Activated CD8-positive, alpha-beta memory T cell treated with anti-CD3 and anti-CD28 coated beads for 1 hour (primary cell): ENCODE measurements at regions not wholly inside any gene's neighbourhood (a gene's known extent, or its start where the extent isn't known, plus 50 kb on each side); places are given as distances from the start of the nearest gene placed in this dataset.

ENCODE experiments used
- DNase-seq, 2 donors: peaks; one replicate each; pipeline ENCODE4 v3.0.0-alpha.2; 2020; ENCODE audit warnings: low read depth in 1 of 2; ENCODE audit errors: extremely low read depth in 1 of 2

DNA sequence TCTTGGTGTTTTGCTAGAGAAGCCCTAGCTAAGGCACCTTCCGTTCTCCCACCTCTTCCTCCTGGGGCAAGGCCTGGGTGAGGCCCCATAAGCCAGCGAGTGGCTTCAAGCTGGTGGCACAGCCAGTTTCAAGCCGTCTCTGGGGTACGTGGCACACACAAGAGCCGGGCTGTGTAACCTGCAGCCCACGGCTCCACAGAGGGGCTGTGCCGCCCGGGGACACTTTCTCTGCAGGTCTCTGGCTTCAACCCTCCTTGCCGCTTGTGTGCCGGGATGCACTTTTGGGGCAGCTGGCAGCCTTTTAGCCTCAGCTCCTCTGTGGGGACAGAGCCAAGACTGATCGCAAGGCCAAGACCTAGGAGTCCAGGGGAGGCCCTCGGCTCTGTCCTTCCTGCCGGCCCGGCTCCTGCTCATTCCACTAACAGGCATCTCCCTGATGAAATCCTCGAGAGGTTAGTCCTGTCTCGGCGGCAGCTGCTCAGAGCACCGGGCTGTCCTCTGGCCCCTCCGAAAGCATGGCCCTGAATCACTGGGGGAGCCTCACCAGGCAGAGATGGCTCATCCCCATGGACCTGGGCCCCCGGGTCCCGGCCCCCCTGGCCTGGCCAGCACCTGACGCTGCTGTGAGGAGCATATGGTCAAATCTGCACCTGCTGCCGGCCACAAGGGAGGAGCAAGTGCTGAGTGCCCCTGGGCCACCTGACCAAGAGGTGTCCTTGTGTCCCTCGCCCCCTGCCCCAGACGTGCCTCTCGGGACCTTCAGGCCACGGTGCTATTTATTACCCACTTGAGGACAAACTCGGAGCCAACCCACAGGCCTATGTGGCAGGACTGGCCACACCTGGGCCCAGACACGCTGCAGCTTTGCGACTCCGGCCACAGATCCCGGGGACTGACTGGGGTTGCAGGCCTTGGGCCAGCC lies 98.5 kb downstream of the METRNL start:
- DNase-seq, result no peak

DNA sequence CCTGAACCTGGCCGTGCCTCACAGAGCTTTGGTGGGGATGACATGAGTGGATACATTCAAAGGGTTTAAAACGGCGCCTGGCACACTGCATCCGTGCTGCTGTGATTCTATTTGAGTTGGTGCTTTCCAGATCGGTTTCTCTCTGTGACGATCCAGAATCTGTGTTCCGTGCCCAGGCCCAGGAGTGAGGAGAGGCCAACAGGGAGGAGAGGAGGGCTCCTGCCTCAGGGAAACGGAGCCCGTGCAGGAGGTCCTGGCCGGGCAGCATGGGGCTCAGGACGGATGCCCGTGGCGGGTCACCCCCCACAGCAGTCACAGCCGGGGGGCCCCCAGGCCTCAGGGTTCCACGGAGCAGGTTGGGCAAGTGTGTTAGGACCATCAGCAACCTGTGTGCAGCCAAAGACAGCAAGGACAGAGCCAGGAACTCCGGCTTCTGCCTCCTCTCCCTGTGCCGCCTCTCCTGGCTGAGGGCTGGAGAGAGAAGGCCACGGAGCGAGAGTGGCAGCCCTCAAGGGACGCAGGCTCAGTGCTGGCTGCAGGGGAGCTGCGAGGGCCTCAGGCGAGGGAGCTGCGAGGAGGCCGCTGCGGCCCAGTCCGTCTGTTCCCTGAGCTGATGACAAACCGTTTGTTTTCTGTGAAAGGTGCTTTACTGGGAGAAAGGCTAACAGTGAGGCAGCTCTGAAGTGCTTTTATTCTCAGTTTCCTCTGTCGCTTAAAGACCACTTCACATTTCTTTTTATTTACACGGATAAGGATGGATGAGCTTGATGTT lies 99.3 kb downstream of the METRNL start:
- no peak for DNase-seq

DNA sequence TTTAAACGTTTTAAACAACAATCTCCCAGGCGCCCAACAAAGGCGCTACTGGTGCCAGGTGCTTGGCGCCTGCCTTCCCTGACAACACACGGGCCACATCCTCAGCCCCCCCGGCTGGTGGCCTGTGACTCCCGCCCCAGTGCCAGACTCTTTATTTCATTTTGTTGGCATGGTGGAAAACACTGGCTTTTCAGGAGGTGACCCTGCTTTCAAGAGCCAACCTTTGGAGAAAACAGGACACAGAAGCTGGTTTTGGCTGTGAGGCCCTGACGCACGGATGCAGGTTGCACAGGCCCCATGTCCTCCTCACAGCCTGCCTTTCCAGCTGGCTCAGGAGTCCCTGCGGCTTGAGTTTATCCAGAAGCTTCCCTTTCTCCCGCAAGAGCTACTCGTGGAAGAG lies 100.0 kb downstream of the METRNL start:
- no peak for DNase-seq

DNA sequence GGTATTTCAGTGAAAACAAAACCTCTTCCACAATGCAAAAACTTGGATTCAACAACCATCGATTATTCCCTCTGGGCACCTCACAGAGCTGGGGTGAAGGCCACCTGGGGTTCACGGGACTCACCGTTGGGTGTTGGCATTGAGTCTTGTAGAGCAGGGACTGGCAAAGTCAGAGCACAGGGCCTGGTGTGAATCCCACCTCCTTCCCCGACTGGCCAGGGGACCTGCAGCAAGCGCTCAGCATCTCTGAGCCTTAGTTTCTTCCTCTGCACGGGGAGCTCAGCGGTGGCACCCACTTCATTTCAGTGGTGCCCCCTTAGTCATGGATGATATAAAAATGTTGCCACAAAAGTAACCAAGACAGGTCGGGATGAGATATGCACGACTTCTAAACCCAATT lies 100.4 kb downstream of the METRNL start:
- no peak for DNase-seq

DNA sequence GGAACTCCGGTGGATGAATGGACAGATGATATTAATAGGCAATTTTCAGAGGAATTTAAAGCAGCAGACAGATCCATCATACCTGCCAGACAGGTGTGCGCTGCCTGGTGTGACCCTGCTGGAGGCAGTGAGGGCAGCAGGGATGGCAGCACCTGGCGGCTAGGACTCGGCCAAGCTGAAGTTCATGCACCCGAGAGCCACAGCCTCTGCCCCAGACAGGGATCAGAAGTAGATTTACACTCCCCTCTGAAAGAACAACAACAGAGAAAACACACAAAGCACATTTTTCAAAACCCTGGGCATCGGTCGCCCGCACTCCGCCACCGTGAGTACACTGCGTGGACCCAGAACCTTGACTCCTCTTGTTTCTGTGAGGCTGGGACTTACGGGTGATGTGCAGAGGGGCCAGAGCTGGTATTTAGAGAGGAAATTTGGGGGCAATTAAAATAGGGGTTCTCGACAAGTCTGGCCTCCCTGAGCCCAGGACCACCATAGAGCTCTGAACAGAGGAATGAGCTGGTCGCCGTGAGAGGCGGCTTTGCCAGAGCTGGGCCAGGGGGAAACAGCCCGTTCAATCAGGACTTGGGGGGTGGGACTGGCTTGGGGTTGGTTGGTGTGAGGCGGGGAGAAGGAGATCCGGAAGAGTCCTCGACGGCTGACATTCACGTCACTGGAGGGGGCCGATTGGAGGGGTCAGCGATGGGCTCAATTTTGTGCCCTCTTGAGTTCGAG lies 101.0 kb downstream of the METRNL start:
- DNase-seq, result no peak

DNA sequence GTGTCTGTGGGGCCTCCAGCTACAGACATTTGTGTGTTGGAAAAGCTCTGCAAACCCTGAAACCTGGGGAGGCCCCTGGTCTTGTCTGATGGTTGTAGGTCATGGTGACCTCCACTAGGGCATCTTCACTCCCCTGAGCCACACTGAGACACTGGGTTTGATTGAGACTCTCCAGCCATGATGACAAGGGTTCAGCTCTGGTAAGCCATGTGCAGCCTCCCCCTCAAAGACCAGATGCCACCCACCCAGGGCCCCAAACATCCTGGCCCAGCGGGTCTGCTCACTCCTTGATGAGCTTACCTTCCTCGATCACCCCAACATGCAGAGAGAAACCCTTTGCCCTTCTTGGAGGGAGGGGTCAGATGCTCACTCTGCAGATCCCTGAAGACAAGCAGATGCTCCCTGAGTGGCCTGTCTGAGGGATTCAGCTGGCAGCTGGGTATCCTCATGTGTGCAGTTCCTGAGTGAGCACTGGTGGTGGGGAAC lies 101.6 kb downstream of the METRNL start:
- DNase-seq, result no peak

DNA sequence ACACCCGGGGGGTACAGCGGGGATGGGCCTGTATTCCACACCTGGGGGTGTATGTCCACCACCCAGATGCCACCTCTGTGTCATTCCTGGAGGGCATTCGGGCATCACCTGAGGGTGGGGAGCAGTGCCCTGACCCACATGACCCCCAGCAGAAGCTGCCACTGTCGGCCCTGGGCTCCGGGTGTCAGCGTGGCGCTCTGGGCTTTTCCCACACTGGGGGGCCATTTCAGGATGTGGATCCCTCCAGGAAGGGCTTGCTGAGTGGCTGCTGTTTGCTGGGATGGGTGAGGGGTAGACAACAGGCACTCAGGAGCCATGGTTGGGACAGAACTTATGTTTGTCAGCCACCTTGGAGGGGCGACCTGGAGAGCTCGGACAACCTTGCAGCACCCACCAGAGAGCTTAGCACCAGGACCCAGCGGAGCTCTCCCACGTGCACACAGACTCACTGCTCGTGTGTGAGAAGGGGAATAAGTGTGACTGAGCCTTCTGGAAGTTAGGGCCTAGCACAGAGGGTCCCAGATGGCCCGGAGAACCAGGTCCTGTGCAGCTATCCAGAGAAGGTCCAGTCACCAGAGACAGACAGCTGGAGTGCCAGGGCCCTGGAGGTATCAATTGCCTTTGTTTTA lies 102.7 kb downstream of the METRNL start:
- no peak for DNase-seq

DNA sequence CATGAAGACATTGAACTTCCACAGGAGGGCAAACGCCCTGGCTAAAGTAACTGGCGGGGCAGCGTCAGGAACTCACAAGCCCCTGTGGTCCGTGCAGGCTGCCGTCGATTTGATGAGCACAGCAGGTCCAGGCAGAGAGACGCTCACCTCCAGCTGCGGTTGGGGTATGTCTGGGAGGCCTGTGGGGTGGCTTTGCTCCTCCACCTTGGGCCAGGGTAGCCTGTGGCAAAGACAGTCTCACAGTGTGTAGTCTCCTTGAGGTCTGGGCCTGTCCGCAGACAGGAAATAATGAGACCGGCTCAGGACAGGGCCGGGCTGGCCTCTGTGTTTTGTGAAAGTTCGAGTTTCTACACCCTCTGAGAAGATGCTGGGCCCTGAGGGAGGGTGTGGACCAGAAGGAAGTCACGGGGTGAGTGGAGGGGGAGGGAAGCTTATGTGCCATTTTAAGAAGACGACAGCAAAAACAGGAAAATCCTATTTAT lies 103.3 kb downstream of the METRNL start:
- DNase-seq, result no peak

DNA sequence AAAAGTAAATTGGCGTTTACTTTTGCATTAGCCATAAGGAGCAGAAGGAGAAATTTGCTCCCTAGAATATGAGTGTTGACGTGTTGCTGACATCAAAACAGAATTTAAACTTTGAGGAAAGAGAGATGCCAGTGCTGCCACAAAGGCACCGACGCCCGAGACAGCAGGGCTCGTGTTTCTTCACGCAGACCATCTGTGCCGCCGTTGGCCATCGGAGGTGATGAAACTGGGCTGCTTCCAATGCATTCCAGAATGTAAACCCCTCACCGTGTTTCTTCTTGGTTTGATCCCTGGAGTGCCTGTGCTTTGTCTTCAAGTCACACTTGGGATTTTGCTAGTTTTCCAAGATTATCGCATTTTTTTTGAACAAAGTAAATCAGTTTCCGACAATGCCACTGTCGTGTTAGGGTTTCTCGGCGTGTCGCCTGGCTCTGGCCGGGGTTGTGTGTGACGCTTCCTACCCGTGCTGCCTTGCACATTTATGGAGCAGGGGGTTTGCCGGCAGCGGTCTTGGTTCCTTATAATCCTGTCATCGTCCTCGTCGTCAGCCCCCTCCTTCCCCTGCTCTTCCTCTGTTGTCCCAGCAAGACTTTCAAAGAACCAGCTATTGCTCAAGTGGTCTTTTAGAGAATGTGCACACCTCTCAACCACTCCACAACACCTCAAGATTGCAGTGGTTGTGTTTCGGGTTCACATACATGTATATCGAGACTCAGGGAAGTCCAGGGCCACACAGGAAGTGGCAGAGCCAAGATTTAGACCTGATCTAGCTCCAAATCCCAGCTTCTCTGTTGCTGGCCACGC lies 103.9 kb downstream of the METRNL start:
- no peak for DNase-seq

DNA sequence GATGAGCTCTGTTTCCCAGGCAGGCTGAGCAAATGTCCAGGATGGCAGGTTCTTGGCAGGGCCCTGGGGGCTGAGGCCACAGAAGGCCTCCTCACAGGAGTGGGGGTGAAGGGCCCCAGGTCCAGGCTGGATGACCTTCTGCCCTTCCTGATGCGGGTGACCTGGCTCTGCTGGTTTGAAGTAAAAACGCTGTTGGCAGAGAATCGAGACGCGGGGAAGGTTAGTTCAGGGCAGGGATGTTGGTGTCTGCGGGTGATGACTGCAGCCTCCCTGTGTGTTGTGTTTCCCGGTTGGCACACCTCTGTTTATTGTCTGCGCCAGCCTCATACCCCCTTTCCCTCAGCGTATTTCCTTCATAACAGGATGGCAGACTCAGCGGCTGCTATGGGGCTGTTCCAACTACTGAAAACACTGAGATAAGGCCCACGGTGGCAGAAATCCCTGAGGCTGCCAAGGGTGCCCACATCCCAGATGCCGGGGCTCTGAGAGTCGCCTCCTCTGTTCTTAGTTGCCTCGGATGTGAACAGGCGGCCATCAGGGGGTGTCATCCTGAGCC lies 104.6 kb downstream of the METRNL start:
- no peak for DNase-seq

DNA sequence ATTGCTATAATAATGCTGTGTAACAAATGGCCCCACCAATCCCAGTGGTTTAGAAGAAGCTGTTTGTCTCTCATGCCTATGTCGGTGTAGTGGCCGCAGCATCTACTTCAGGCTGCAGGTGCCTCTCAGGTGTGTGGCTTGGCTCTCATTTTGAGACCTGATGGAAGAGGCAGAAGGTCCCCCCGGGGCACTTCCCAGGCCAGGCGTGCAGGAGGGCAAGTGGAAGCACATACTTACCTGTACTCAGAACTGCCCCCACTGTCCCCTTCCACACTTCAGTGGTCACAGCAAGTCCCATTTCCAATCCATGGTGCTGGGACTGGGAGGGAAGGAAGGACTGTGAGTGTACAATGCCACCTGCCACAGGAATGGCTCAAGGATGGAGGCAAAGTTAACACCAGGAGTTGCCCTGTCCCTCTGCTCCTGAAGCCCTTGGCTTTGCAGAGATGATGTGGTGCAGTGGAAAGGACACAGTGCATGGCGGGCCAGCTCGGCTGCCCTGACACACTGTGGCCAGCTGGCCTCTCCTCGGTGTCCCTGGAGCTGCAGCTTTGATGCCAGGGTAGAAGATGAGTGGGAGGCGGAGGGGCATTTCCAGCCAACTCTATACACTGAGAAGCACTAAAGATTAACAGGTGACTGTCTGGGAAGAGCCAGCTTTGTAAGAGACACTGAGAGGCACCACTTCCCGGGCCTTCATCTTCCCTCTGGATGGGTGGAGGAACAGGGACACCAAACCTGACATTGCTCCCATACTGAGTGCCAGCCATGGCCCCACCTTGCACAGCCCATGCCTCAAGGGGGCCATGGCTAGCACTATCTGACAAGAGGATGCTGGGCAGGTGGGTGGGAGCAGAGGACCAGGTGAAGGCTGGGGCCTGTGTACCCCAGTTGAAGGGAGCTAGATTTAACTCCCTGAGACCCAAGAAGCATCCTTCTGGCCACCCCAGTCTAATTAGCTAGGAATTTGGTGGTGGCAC lies 105.9 kb downstream of the METRNL start:
- DNase-seq, result no peak

DNA sequence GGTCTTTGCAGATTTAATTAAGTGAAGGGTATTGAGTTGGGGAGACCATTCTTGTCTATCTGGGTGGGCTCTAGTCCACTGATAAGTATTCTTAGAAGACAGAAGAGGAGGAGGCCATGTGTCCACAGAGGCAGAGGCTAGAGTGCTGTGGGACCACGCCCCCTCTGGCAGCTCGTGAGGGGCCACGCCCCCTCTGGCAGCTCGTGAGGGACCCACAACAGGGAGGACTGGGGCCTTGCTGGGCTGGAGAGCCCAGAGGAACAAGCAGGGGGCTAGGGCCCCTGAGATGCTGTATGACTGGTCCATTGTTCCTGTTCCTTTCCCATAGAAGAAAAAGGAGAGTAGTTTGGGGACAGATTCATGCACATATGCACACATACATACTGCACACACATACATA lies 106.8 kb downstream of the METRNL start:
- DNase-seq, result no peak

DNA sequence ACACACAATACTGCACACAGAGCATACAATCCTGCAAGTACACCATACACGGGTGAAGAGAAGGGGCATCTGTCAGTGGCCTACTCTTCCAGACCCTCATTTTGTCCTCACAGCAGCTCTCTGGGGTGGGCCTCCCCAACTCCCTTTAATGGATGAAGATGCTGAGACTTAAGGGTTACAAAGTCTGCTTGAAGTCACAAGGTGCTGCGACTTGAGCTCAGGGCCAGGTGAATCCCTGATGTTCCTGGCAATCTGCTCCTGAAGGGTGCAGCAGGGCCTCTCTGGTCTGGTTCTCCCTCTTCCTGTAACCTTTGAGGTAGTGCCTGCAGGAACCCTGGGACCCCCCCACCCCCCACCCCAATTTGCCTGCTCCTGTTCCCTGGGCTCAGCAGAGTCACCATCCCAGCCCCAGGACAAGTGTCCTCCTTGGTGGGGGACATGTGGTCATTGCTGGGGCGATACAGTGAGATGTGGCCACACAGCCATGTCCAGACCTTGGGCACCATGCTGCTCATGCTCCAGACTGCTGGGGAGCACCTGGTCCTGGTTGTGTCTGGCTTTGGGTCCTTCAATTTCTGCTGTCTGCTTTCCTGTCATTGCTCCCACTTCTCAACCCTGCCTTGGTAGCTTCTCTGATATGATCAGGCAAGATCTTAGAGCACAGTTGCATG lies 107.5 kb downstream of the METRNL start:
- DNase-seq, result no peak

DNA sequence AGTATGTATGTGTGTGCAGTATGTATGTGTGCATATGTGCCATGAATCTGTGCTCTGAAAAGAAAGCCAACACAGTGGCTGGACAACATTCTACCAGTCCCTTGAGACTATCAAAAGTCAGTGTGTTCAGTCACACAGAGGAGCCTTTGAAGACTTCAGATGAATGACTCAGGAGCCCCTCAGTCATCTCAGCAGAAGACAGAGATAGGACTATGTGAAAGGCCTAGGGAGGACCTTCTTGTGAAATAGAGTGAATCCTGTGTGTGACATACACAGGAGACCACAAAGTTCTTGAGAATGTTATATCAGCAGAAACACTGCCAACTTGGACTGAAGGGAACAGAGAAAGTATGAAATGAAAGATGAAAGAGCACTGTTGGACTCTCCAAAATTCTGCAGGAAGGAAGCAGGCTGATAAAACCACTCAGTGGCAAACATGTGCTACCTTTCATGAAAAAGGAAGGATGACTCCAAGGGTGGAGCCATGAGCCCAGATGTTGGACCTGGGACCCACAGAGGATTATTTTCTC lies 108.4 kb downstream of the METRNL start:
- no peak for DNase-seq

DNA sequence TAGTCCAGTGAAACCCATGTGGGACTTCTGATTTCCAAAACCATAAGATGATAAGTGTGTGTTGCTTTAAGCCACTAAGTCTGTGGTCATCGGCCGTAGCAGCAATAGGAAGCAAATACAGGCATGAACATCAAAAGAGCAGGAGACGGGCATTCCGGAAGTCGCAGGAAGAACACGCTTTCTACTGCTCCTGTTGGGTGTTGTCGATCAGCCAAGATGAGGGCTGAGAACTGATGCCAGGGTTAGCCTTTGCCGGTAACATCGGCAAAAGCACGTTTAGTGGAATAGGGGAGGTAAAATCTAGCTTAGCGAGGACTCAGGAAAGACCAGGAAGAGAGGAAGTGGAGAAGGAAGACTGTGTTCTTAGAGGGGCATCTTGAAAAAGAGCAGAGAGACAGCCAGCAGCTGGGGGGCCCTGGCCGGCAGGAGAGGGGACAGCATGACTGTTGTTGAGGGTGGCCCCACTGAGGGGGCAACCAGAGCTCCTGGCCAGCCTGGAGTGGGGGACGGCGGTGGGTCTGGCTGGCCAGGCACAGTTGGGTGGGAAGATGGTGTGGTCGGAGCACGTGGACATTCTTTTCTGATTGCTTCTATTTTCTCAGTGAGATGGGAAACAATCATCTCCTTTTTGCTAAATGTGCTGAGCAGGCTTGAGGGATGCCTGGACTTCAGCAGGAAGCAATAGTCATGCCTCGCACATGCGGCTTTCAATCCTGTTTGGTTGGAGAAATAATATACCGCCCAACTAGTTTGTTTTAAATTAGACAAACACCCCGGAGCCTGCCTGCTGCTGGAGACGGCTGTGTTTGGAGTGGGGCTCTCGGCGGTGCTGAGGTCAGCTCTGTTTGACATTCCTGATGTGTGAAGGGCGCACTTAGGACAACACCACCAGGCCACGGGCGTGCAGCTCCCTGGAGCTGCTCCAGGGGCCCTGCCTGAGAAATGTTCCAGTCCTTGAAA lies 109.9 kb downstream of the METRNL start:
- DNase-seq, result no peak

DNA sequence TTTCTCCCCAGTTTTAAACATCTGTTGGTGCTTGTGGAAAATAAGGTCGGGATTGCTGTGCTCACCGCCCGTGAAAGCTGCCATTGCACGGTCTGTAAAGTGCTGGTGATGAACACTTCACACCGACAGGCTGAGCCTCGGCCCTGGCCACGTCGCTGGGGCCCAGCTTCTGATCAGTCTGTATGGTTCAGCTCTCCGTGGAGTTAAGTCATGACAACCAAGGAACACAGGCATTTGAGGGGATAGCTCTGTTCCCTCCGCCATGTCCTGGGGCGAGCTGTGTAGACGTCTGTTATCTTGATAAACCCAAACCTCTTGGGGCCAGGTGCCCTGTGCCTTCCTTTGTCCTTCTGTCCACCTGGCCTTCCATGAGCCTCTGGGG lies 110.6 kb downstream of the METRNL start:
- DNase-seq, result no peak
